ENCODE measurements at regions not wholly inside any gene's neighbourhood (a gene's known extent, or its start where the extent isn't known, plus 50 kb on each side); places are given as distances from the start of the nearest gene placed in this dataset.

GRCh38 chr5:63516006-63516405 lies 446.2 kb downstream of the HTR1A start:
- ChIA-PET CTCF (no interaction called here), POLR2A (no interaction called here)
- TF ChIP-seq, protein P1, sequence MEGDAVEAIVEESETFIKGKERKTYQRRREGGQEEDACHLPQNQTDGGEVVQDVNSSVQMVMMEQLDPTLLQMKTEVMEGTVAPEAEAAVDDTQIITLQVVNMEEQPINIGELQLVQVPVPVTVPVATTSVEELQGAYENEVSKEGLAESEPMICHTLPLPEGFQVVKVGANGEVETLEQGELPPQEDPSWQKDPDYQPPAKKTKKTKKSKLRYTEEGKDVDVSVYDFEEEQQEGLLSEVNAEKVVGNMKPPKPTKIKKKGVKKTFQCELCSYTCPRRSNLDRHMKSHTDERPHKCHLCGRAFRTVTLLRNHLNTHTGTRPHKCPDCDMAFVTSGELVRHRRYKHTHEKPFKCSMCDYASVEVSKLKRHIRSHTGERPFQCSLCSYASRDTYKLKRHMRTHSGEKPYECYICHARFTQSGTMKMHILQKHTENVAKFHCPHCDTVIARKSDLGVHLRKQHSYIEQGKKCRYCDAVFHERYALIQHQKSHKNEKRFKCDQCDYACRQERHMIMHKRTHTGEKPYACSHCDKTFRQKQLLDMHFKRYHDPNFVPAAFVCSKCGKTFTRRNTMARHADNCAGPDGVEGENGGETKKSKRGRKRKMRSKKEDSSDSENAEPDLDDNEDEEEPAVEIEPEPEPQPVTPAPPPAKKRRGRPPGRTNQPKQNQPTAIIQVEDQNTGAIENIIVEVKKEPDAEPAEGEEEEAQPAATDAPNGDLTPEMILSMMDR (IDR thresholded peaks at IDR 0.05; ENCODE audit: control extremely low read depth, extremely low read depth, low read depth, missing control alignments), result no peak
- DNase-seq (ENCODE audit: extremely low spot score), result no peak

- ChIA-PET CTCF (no interaction called here), POLR2A (no interaction called here)
- DNase-seq (ENCODE audit: extremely low spot score), result no peak
- TF ChIP-seq, protein P1 (IDR thresholded peaks at IDR 0.05; ENCODE audit: control extremely low read depth, extremely low read depth, low read depth, missing control alignments), result no peak
Observed at GRCh38 chr5:63500242-63500641, 462.0 kb downstream of the HTR1A start.

GRCh38 chr5:63495225-63495624 lies 467.0 kb downstream of the HTR1A start:
- TF ChIP-seq, protein P1 (IDR thresholded peaks at IDR 0.05; ENCODE audit: control extremely low read depth, extremely low read depth, low read depth, missing control alignments), result no peak
- no peak for DNase-seq (ENCODE audit: extremely low spot score)
- ChIA-PET POLR2A (no interaction called here), CTCF (no interaction called here)

DNA sequence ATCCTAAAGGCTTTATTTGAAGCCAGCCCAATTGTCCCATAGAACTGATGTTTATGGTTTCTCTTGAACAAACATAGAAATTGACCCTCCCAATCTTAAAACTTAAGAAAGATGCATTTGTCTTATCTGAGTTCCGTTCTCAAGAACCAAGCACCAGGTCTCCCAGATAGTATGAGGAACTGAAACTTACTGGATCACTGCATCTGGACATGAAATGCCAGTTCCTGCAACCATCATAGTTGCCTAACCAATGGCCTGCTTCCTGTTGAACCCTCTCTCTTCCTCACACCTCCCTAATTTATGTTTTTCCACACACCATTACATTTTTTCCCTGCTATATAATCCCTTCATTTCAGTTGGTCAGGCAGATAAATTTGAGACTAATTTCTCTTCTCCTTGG lies 478.9 kb downstream of the HTR1A start:
- POLR2A ChIA-PET, result no interaction called here
- TF ChIP-seq, protein P1 (IDR thresholded peaks at IDR 0.05; ENCODE audit: control extremely low read depth, extremely low read depth, low read depth, missing control alignments), result no peak
- no peak for DNase-seq (ENCODE audit: extremely low spot score)
- CTCF ChIA-PET, result no interaction called here

DNA sequence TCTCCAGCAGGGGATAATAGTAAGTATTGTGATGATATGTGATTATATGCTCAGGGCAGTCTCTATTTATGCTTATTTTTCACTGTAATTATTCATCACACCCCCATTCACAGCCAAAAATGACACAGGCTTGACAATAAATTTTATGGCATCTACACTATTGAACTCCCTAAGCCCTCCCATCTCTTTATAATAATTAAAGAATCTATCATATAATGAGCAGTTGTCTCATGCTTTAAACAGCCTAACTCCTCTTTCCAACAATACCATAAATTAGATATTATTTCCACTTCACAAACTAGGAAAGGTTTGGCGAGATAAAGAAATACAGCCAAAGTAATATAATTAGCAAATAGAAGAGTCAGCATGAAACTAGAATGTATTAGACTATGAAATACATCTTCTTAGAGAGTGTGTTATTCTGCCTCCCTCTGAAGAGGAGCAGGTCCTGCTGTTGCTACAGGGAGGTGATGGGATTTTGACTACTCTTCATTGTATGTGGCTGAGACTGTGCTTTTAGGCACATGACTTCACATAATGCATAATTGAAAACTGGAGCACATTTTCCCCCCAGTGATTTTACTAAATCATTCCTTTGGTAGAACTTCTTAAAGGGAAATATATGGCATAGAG lies 488.8 kb downstream of the HTR1A start:
- no peak for DNase-seq (ENCODE audit: extremely low spot score)
- ChIA-PET POLR2A (no interaction called here), CTCF (no interaction called here)
- TF ChIP-seq, protein P1 (IDR thresholded peaks at IDR 0.05; ENCODE audit: control extremely low read depth, extremely low read depth, low read depth, missing control alignments), result no peak

DNA sequence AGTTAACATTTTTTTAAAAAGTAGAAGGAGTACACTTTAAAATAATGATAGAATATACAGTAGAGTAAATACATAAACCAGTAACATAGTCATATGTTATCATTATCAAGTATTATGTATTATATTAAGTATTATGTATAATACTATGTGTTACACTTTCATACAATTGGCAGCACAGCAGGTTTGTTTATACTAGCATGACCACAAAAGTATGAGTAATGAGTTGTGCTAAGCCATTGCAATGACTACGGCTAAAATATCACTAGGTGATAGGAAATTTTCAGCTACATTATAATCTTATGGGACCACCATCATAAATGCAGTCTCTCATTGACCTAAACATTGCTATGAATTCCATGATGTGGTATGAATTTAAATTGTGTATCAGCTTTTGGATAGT lies 506.0 kb downstream of the HTR1A start:
- POLR2A ChIA-PET, result no interaction called here
- TF ChIP-seq, protein P1 (IDR thresholded peaks at IDR 0.05; ENCODE audit: control extremely low read depth, extremely low read depth, low read depth, missing control alignments), result no peak
- no peak for DNase-seq (ENCODE audit: extremely low spot score)
- CTCF ChIA-PET, result no interaction called here

GRCh38 chr5:63451188-63451587 lies 511.1 kb downstream of the HTR1A start:
- CTCF ChIA-PET, result no interaction called here
- DNase-seq (ENCODE audit: extremely low spot score), result no peak
- TF ChIP-seq, protein P1 (IDR thresholded peaks at IDR 0.05; ENCODE audit: control extremely low read depth, extremely low read depth, low read depth, missing control alignments), result no peak
- POLR2A ChIA-PET, result no interaction called here
